ENCODE measurements at regions not wholly inside any gene's neighbourhood (a gene's known extent, or its start where the extent isn't known, plus 50 kb on each side); places are given as distances from the start of the nearest gene placed in this dataset.

DNA sequence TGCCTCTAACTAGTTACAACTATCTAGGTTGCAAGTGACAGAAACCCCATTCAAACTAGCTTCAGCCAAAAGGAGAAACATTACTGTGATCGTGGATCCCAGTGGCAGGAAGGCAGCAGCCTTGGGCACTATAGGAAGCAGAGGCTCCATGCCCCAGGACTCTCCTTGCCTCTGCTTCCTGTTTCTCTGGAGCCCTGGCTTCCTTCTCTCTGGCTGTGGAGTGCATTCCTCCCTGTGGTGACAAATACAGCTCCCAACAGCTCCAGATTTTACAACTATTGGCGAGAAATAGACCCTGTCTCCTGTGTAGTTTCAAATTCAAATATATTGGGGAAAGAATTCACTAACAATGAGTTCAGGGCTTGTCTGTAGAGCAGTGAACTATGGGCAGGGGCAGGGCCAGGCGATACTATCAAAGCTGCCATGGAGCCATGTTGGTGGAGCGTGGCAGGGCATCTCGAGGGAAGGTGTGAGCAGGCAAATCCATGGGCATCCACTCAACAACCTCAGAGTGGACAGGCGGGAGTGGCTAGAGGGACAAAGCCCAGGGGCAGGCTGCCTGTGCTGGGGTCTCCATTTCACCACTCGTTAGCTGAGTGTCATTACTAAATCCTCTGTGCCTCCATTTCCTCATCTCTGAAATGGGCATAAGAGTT lies 189.5 kb downstream of the ERCC6L2 start:
- FAIRE-seq (no peak), DNase-seq (no peak), ATAC-seq (no peak)
- TF ChIP-seq, protein P1, sequence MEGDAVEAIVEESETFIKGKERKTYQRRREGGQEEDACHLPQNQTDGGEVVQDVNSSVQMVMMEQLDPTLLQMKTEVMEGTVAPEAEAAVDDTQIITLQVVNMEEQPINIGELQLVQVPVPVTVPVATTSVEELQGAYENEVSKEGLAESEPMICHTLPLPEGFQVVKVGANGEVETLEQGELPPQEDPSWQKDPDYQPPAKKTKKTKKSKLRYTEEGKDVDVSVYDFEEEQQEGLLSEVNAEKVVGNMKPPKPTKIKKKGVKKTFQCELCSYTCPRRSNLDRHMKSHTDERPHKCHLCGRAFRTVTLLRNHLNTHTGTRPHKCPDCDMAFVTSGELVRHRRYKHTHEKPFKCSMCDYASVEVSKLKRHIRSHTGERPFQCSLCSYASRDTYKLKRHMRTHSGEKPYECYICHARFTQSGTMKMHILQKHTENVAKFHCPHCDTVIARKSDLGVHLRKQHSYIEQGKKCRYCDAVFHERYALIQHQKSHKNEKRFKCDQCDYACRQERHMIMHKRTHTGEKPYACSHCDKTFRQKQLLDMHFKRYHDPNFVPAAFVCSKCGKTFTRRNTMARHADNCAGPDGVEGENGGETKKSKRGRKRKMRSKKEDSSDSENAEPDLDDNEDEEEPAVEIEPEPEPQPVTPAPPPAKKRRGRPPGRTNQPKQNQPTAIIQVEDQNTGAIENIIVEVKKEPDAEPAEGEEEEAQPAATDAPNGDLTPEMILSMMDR (IDR thresholded peaks at IDR 0.05): no peak
- intact Hi-C loops (cut with DNase I): no loop called here
- WGBS, 2 donors: 89 to 95% methylated on average over 7 of the region's 7 CpGs
- H3K4me1 ChIP-seq: peaks cover 7 to 11% (median 7%) of the 10 kb centered on the region in 3 donors
- no peaks in the 10 kb centered on the region for H3K9me3 ChIP-seq
- H3K4me3 ChIP-seq: no peak overlapping the region
- no peaks in the 10 kb centered on the region for H3K27me3 ChIP-seq
- no peaks in the 10 kb centered on the region for H3K36me3 ChIP-seq
- no peak overlapping the region for H3K27ac ChIP-seq

DNA sequence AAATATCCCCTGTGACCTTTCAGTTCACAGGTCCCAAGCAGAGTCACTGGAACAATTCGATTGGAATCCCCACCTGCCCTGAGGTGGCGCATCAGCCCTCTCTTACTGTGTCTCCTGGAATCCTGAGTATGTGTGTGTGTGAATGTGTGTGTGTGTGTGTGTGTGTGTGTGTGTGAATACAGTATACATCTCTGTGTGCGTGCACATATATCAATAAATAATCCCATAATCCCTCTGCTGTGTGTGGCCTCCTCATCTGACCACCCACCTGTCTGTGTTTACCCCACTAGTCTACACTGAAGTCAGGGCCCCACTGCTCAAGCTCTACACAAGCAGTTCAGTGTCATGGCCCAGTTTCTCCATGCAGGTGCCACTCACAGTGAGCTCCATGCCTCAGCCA lies 187.4 kb downstream of the ERCC6L2 start:
- Histone ChIP-seq H3K4me3 (no peak overlapping the region), H3K27me3 (no peaks in the 10 kb centered on the region), H3K9me3 (no peaks in the 10 kb centered on the region), H3K36me3 (no peaks in the 10 kb centered on the region), H3K27ac (no peak overlapping the region), H3K4me1 (no peaks in the 10 kb centered on the region)
- no peak for DNase-seq
- no peak for ATAC-seq
- FAIRE-seq: no peak
- WGBS, 2 donors: 82 to 83% methylated on average over 3 of the region's 3 CpGs
- intact Hi-C loops (cut with DNase I): no loop called here
- TF ChIP-seq, protein P1 (IDR thresholded peaks at IDR 0.05): no peak

DNA sequence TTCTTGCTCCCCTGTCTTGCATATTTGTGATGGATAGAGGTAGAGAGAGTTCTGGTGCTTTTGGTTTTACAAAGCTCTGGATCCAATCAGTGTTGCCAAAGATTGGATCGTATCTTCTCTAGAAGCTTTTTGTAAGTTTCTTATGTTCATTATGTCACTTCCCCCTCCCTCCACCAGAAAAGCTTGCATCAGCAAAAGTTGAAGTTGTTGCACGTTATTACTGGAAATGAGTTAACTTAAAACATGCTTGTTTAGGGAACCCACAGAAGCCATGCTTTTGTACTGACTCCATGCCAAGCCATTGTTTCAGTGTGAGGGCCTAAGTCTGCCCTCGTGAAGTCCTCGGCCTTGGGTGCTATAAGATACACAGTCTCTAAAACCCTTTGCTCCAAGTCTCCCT lies 186.5 kb downstream of the ERCC6L2 start:
- Histone ChIP-seq H3K27ac (peak overlapping the region in 2 of 4 donors; percentile 15 to 47), H3K36me3 (no peaks in the 10 kb centered on the region), H3K27me3 (no peaks in the 10 kb centered on the region), H3K4me3 (no peak overlapping the region), H3K4me1 (no peaks in the 10 kb centered on the region), H3K9me3 (no peaks in the 10 kb centered on the region)
- DNase-seq (no peak), ATAC-seq (peak in 2 of 4 donors; percentile 32 to 61), FAIRE-seq (no peak)
- TF ChIP-seq, protein P1 (IDR thresholded peaks at IDR 0.05): no peak
- intact Hi-C loops (cut with DNase I): no loop called here
- 64 to 89% methylated on average over 4 of the region's 4 CpGs for WGBS, 2 donors

DNA sequence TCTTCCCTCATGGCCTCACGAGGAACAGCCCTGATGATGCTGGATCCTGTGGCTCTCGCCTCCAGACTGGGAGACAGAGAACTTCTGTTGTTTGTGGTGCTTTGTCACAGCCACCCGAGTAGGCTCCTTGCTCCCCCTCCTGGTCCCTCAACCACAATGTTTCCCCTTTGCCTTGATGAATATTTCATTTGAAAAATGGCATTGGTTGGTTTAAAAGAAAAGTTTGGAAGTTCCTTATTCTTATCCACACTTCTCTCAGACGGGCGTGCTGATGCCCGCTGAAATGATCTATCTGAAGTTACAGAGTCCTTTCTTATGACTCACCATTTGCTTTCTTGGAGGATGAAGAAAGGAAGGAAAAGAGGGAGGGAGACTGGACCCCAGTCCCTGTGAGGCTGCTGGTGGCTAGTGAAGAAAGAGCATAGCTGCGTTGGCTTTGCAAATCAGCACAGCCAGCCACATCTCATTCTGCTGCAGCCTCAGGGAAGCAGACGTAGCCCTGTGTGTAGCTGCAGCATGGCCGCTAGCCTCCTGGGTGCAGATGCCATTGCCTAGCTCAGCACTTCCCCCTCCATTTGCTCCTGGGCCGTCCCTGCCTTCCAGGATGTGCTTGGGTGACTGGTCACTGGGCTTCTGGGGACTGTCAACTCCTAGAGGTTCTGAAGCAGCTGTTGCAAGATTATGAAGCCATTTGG lies 185.9 kb downstream of the ERCC6L2 start:
- Histone ChIP-seq H3K4me3 (no peak overlapping the region), H3K4me1 (no peaks in the 10 kb centered on the region), H3K27ac (peak overlapping the region in 2 of 4 donors; percentile 15 to 47), H3K9me3 (no peaks in the 10 kb centered on the region), H3K27me3 (no peaks in the 10 kb centered on the region), H3K36me3 (no peaks in the 10 kb centered on the region)
- 50 to 59% methylated on average over 10 of the region's 10 CpGs for WGBS, 2 donors
- intact Hi-C loops (cut with DNase I): no loop called here
- FAIRE-seq (no peak), ATAC-seq (peak; percentile 81 to 97 (median 91)), DNase-seq (peak in 2 of 6 donors; percentile 32 to 60)
- TF ChIP-seq, protein P1 (IDR thresholded peaks at IDR 0.05): peak in 3 of 4 donors; percentile 23 to 41 (median 35)

DNA sequence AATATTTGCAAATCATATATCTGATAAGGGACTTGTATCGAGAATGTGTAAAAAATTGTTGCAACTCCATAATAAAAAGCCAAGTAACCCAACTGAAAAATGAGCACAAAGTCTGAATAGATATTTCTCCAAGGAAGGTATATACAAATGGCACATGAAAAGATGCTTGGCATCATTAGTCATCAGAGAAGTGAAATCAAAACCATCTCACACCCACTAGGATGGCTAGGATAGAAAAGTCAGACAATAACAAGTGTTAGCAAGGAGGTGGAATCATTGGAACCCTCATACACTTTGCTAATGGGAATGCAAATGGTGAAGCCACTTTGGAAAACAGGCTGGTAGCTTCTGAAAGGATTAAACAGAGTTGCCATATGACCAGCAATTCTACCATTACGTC lies 182.7 kb downstream of the ERCC6L2 start:
- WGBS, 2 donors: 81 to 89% methylated on average over 2 of the region's 2 CpGs
- Histone ChIP-seq H3K36me3 (no peaks in the 10 kb centered on the region), H3K4me1 (no peaks in the 10 kb centered on the region), H3K27ac (no peak overlapping the region), H3K4me3 (no peak overlapping the region), H3K9me3 (no peaks in the 10 kb centered on the region), H3K27me3 (no peaks in the 10 kb centered on the region)
- no peak for ATAC-seq
- intact Hi-C loops (cut with DNase I): no loop called here
- TF ChIP-seq, protein P1 (IDR thresholded peaks at IDR 0.05): no peak
- no peak for DNase-seq
- FAIRE-seq: no peak
